ENCODE measurements at regions not wholly inside any gene's neighbourhood (a gene's known extent, or its start where the extent isn't known, plus 50 kb on each side); places are given as distances from the start of the nearest gene placed in this dataset.
"Not testable (repeated sequence)": the region's sequence is repeated elsewhere in the genome, so short reads cannot be mapped to it uniquely, and the experiment has no call there.

DNA sequence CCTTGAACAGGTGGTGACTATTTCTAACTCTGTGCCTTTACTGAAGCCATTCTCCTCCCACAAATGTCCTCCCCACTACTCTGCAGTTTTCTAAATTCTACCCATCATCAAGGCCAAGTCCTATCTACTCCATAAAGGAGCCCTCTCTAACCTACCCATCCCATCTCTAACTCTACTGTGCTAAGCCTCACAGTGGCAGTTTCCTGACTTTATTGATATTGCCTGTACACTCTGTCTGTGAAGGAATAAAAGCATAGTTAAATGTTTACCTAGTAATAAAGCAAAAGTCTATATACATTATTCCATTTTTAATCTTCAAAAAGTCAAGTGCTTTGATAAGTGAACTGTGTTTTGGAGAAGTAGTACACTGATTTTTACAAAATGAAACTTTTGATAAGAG is 178.4 kb upstream of the HMCN1 start:
- H3K4me3 ChIP-seq (ENCODE audit: insufficient read depth, low read depth, low read length, poor library complexity, severe bottlenecking) = no peak overlapping the region

DNA sequence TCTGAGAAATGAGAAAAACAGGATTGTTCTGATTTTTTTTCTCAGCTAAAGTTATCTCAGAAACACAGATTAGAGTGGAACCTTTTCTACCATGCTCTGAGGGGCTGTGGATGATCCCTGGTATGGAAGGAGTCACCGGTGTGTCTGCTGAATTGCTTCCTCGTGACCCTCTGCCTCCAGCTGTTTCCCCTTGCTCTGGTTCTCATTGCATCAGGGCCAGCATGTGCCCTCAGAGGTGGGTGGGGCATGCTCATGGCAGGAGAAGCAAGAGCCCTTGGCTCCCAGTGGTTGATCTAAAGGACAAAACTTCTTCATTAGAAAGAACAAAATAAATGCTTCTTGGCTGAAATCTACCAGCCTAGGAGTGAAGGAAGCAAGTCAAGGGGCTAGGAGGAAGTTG is 183.2 kb upstream of the HMCN1 start:
- Histone ChIP-seq H3K4me3 (ENCODE audit: insufficient read depth, low read depth, low read length, poor library complexity, severe bottlenecking) (no peak overlapping the region), H3K27ac (ENCODE audit: insufficient read depth, low read length, poor library complexity, severe bottlenecking) (no peak overlapping the region), H3K27me3 (replicated peaks; ENCODE audit: control insufficient read depth, insufficient read depth, low read length, poor library complexity, severe bottlenecking) (no peaks in the 10 kb centered on the region), H3K4me1 (ENCODE audit: control insufficient read depth, insufficient read depth, low read length, poor library complexity, severe bottlenecking) (no peaks in the 10 kb centered on the region), H3K9me3 (ENCODE audit: control insufficient read depth, low read length) (no peaks in the 10 kb centered on the region), H3K36me3 (ENCODE audit: control insufficient read depth, insufficient read depth, low read length) (no peaks in the 10 kb centered on the region)
- no peak for DNase-seq

More for the DNA sequence above, 178.4 kb upstream of the HMCN1 start:
- Histone ChIP-seq H3K36me3 (ENCODE audit: control insufficient read depth, insufficient read depth, low read length) (no peaks in the 10 kb centered on the region), H3K27me3 (replicated peaks; ENCODE audit: control insufficient read depth, insufficient read depth, low read length, poor library complexity, severe bottlenecking) (no peaks in the 10 kb centered on the region), H3K27ac (ENCODE audit: insufficient read depth, low read length, poor library complexity, severe bottlenecking) (no peak overlapping the region), H3K9me3 (ENCODE audit: control insufficient read depth, low read length) (no peaks in the 10 kb centered on the region), H3K4me1 (ENCODE audit: control insufficient read depth, insufficient read depth, low read length, poor library complexity, severe bottlenecking) (peaks cover 13% of the 10 kb centered on the region)
- no peak for DNase-seq

DNA sequence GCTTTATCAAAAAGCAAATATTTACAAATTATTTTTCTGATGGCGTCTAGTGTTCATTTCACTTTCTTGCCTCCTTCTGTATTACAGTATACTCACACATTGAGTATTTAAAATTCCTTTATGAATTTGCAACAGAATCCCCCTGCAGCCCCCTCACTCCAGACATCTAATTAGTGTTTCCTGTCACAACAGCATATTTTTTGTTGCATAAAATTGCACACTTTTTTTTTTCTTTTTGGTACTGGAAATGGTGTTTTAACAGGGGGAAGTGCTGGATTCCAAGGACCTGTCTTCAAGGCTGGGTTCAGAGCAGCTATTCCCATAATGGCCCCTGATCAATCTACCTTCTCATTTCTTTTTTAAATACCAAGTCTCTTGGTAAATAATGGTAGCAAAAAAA is 184.3 kb upstream of the HMCN1 start:
- Histone ChIP-seq H3K27me3 (replicated peaks; ENCODE audit: control insufficient read depth, insufficient read depth, low read length, poor library complexity, severe bottlenecking) (no peaks in the 10 kb centered on the region), H3K27ac (ENCODE audit: insufficient read depth, low read length, poor library complexity, severe bottlenecking) (no peak overlapping the region), H3K4me1 (ENCODE audit: control insufficient read depth, insufficient read depth, low read length, poor library complexity, severe bottlenecking) (no peaks in the 10 kb centered on the region), H3K36me3 (ENCODE audit: control insufficient read depth, insufficient read depth, low read length) (no peaks in the 10 kb centered on the region), H3K4me3 (ENCODE audit: insufficient read depth, low read depth, low read length, poor library complexity, severe bottlenecking) (no peak overlapping the region), H3K9me3 (ENCODE audit: control insufficient read depth, low read length) (no peaks in the 10 kb centered on the region)
- no peak for DNase-seq

DNA sequence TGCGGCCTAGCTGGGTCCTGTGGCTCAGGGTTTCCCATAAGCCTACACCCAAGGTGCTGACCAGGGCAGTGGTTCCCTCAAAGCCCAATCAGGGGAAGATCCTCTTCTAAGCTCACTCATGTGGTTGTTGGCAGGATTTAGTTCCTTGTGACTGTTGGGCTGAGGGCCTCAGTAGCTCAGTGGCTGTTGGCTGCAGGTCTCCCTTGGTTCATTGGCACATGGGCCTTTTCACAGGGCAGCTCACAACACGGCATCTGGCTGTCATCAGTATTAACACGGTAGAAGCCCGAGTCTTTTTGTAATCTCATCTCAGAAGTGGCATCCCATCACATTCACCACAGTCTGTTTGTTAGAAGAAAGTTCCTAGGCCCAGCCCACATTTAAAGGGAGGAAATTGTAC is 188.2 kb upstream of the HMCN1 start:
- no peak for DNase-seq
- no peak overlapping the region for H3K4me3 ChIP-seq (ENCODE audit: insufficient read depth, low read depth, low read length, poor library complexity, severe bottlenecking)
- no peaks in the 10 kb centered on the region for H3K27me3 ChIP-seq (replicated peaks; ENCODE audit: control insufficient read depth, insufficient read depth, low read length, poor library complexity, severe bottlenecking)
- H3K27ac ChIP-seq (ENCODE audit: insufficient read depth, low read length, poor library complexity, severe bottlenecking) = no peak overlapping the region
- H3K9me3 ChIP-seq (ENCODE audit: control insufficient read depth, low read length) = no peaks in the 10 kb centered on the region
- no peaks in the 10 kb centered on the region for H3K36me3 ChIP-seq (ENCODE audit: control insufficient read depth, insufficient read depth, low read length)
- no peaks in the 10 kb centered on the region for H3K4me1 ChIP-seq (ENCODE audit: control insufficient read depth, insufficient read depth, low read length, poor library complexity, severe bottlenecking)

DNA sequence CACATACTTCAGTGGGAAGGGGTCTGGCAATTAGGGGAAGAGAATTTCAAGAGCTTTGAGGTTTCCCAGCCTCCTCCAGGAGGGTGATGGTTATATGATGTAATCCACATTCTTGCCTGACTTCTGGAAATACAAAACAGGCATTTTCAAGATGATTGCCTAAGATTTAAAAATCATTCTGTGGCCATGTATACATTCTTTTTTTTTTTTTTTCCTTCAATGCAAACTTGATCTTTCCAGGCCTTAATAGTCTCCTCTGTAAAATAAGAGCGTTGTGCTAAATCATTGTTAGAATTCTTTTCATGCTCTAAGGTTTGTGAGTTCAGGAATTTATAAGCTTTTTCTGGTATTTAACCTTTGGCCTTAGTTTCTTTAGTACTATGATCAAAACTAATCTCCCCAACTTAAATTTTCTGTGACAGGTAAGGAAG is 192.3 kb upstream of the HMCN1 start:
- Histone ChIP-seq H3K27me3 (replicated peaks; ENCODE audit: control insufficient read depth, insufficient read depth, low read length, poor library complexity, severe bottlenecking) (no peaks in the 10 kb centered on the region), H3K9me3 (ENCODE audit: control insufficient read depth, low read length) (peaks cover 3% of the 10 kb centered on the region), H3K4me3 (ENCODE audit: insufficient read depth, low read depth, low read length, poor library complexity, severe bottlenecking) (no peak overlapping the region), H3K4me1 (ENCODE audit: control insufficient read depth, insufficient read depth, low read length, poor library complexity, severe bottlenecking) (peaks cover 3% of the 10 kb centered on the region), H3K36me3 (ENCODE audit: control insufficient read depth, insufficient read depth, low read length) (no peaks in the 10 kb centered on the region), H3K27ac (ENCODE audit: insufficient read depth, low read length, poor library complexity, severe bottlenecking) (no peak overlapping the region)
- DNase-seq = no peak

DNA sequence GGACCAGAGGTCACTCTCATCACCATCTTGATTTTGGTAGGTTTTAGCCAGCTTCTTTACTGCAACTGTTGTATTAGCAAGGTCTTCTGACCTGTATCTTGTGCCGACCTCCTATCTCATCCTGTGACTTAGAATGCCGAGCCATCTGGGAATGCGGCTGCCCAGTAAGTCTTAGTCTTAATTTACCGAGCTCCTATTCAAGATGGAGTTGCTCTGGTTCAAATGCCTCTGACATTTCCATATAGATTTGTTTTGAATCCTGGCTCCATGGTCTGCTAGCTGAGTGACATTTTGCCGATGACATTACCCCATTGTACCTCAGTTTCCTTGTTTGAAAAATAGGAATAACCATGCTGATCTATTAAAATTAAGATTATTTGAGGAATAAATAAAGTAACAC is 193.9 kb upstream of the HMCN1 start:
- H3K36me3 ChIP-seq (ENCODE audit: control insufficient read depth, insufficient read depth, low read length) = no peaks in the 10 kb centered on the region
- H3K9me3 ChIP-seq (ENCODE audit: control insufficient read depth, low read length) = peaks cover 3% of the 10 kb centered on the region
- H3K4me1 ChIP-seq (ENCODE audit: control insufficient read depth, insufficient read depth, low read length, poor library complexity, severe bottlenecking) = peaks cover 3% of the 10 kb centered on the region
- no peak overlapping the region for H3K4me3 ChIP-seq (ENCODE audit: insufficient read depth, low read depth, low read length, poor library complexity, severe bottlenecking)
- no peak for DNase-seq
- H3K27me3 ChIP-seq (replicated peaks; ENCODE audit: control insufficient read depth, insufficient read depth, low read length, poor library complexity, severe bottlenecking) = no peaks in the 10 kb centered on the region
- H3K27ac ChIP-seq (ENCODE audit: insufficient read depth, low read length, poor library complexity, severe bottlenecking) = no peak overlapping the region

DNA sequence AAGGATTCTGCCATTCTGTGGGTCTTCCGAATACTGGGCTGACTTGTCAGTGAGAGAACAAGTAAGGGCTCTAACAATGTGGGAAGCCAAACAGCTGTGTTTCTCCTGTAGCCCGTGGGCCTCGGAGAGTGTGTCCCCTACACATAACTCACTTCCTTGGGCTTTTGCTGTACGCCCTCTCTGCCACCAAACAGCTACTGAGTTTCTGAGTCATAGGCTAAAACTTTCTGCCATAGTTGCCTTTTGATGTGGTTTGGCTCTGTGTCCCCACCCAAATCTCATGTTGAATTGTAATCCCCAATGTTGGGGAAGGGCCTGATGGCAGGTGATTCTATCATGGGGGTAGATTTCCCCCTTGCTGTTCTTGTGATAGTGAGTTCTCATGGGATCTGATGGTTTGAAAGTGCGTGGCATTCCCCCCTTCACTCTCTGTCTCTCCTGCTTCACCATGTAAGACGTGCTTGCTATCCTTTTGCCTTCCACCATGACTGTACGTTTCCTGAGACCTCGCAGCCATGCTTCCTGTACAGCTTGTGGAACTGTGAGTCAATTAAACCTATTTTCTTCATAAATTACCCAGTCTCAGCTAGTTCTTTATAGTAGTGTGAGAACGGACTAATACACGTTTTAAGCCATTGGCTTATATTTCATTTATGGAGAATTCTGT is 194.8 kb upstream of the HMCN1 start:
- no peak overlapping the region for H3K27ac ChIP-seq (ENCODE audit: insufficient read depth, low read length, poor library complexity, severe bottlenecking)
- no peak for DNase-seq
- peaks cover 3% of the 10 kb centered on the region for H3K4me1 ChIP-seq (ENCODE audit: control insufficient read depth, insufficient read depth, low read length, poor library complexity, severe bottlenecking)
- peaks cover 3% of the 10 kb centered on the region for H3K9me3 ChIP-seq (ENCODE audit: control insufficient read depth, low read length)
- H3K36me3 ChIP-seq (ENCODE audit: control insufficient read depth, insufficient read depth, low read length) = no peaks in the 10 kb centered on the region
- no peak overlapping the region for H3K4me3 ChIP-seq (ENCODE audit: insufficient read depth, low read depth, low read length, poor library complexity, severe bottlenecking)
- no peaks in the 10 kb centered on the region for H3K27me3 ChIP-seq (replicated peaks; ENCODE audit: control insufficient read depth, insufficient read depth, low read length, poor library complexity, severe bottlenecking)

DNA sequence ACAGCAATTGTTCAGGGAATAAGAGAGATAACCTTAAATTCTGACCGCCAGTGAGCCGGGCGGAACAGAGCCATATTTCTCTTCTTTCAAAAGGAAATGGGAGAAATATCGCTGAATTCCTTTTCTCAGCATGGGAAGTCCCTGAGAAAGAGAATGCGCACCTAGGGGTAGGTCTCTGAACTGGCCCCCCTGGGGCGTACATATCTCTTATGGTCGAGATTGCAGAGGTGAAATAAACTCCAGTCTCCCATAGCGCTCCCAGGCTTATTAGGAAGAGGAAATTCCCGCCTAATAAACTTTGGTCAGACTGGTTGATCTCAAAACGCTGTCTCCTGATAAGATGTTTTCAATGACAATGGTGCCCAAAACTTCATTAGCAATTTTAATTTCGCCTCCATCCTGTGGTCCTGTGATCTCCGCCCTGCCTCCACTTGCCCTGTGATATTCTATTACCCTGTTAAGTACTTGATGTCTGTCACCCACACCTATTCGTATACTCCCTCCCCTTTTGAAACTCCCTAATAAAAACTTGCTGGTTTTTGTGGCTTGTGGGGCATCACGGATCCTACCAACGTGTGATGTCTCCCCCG is 195.8 kb upstream of the HMCN1 start:
- DNase-seq; H3K4me1 ChIP-seq (ENCODE audit: control insufficient read depth, insufficient read depth, low read length, poor library complexity, severe bottlenecking); H3K27me3 ChIP-seq (replicated peaks; ENCODE audit: control insufficient read depth, insufficient read depth, low read length, poor library complexity, severe bottlenecking): not testable (repeated sequence)

DNA sequence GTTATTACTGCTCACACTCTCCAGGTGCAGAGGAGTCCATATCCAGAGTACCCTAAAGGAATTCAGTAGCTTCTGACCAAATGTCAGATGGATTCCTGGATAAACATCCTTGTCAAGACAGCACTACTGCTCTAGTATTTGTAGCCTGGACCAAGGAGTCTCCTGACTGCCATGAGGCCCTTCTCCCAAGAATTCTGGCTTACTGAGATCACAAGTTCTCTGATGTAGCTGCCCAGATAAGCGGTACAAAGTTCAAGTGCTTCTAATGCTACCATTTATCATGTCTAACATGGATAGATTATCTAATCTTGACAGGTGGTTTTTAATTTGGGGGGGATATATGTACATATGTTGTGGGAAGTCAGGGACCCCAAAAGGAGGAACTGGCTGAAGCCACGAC is 196.6 kb upstream of the HMCN1 start:
- DNase-seq = no peak
- Histone ChIP-seq H3K27ac (ENCODE audit: insufficient read depth, low read length, poor library complexity, severe bottlenecking) (no peak overlapping the region), H3K4me3 (ENCODE audit: insufficient read depth, low read depth, low read length, poor library complexity, severe bottlenecking) (no peak overlapping the region), H3K27me3 (replicated peaks; ENCODE audit: control insufficient read depth, insufficient read depth, low read length, poor library complexity, severe bottlenecking) (no peaks in the 10 kb centered on the region), H3K9me3 (ENCODE audit: control insufficient read depth, low read length) (peaks cover 3% of the 10 kb centered on the region), H3K36me3 (ENCODE audit: control insufficient read depth, insufficient read depth, low read length) (no peaks in the 10 kb centered on the region), H3K4me1 (ENCODE audit: control insufficient read depth, insufficient read depth, low read length, poor library complexity, severe bottlenecking) (peaks cover 3% of the 10 kb centered on the region)

More for the DNA sequence above, 195.8 kb upstream of the HMCN1 start:
- not testable (repeated sequence) for H3K36me3 ChIP-seq (ENCODE audit: control insufficient read depth, insufficient read depth, low read length); H3K9me3 ChIP-seq (ENCODE audit: control insufficient read depth, low read length); H3K27ac ChIP-seq (ENCODE audit: insufficient read depth, low read length, poor library complexity, severe bottlenecking); H3K4me3 ChIP-seq (ENCODE audit: insufficient read depth, low read depth, low read length, poor library complexity, severe bottlenecking)

DNA sequence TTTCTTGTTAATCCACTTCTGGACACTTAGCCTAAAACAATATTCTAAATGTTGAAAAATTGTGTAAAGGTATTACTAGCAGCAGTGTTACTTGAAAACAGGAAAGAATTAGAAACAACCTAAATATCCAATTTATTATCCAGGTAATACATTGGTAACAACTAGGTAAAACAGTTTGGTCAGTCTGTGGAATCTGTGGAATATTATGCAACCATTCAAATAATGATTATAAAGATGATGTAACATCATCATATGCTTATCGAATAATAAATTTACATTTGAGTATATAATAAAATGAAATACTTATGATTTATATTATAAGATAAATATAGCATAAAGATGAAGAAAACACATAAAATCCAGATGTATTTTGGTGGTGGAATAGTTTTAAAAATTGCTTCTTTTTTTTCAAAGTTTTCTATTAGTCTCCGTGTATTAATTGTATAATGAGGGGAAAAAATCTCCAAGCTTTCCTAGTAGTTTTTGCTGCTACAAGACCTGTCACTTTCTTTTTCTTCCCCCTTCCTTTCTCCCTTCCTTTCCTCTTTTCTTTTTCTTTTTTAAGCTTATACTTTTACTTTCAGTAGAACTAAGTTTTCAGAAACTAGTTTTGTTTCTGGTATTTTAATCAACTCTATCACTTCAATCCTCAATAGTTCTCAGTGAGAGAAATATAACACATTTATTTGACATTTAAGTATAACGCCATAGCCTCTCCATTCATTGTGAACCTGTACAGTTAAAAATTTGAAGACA is 197.8 kb upstream of the HMCN1 start:
- H3K36me3 ChIP-seq (ENCODE audit: control insufficient read depth, insufficient read depth, low read length) = no peaks in the 10 kb centered on the region
- no peak overlapping the region for H3K27ac ChIP-seq (ENCODE audit: insufficient read depth, low read length, poor library complexity, severe bottlenecking)
- no peak for DNase-seq
- H3K4me1 ChIP-seq (ENCODE audit: control insufficient read depth, insufficient read depth, low read length, poor library complexity, severe bottlenecking) = peaks cover 3% of the 10 kb centered on the region
- H3K4me3 ChIP-seq (ENCODE audit: insufficient read depth, low read depth, low read length, poor library complexity, severe bottlenecking) = no peak overlapping the region
- no peaks in the 10 kb centered on the region for H3K27me3 ChIP-seq (replicated peaks; ENCODE audit: control insufficient read depth, insufficient read depth, low read length, poor library complexity, severe bottlenecking)
- peaks cover 3% of the 10 kb centered on the region for H3K9me3 ChIP-seq (ENCODE audit: control insufficient read depth, low read length)

All from effector memory CD4-positive, alpha-beta T cell (primary cell).